ENCODE measurements at regions not wholly inside any gene's neighbourhood (a gene's known extent, or its start where the extent isn't known, plus 50 kb on each side); places are given as distances from the start of the nearest gene placed in this dataset.
"Not testable (repeated sequence)": the region's sequence is repeated elsewhere in the genome, so short reads cannot be mapped to it uniquely, and the experiment has no call there.

GRCh38 chr7:73200518-73201099 is 108.0 kb downstream of the NSUN5 start:
- not testable (repeated sequence) for H3K27me3 Mint-ChIP-seq (ENCODE audit: low read depth); H3K4me3 Mint-ChIP-seq; H3K4me1 Mint-ChIP-seq (ENCODE audit: low read depth); H3K9me3 Mint-ChIP-seq; H3K36me3 Mint-ChIP-seq (ENCODE audit: insufficient read depth); DNase-seq; ATAC-seq

GRCh38 chr7:73193991-73194390 is 108.2 kb upstream of the SPDYE9 start:
- H3K36me3 Mint-ChIP-seq (ENCODE audit: insufficient read depth); H3K4me1 Mint-ChIP-seq (ENCODE audit: low read depth); H3K4me3 Mint-ChIP-seq; DNase-seq; ATAC-seq; H3K27me3 Mint-ChIP-seq (ENCODE audit: low read depth); H3K9me3 Mint-ChIP-seq: not testable (repeated sequence)

- not testable (repeated sequence) for H3K4me1 Mint-ChIP-seq (ENCODE audit: low read depth); DNase-seq; H3K9me3 Mint-ChIP-seq; H3K27me3 Mint-ChIP-seq (ENCODE audit: low read depth); ATAC-seq; H3K36me3 Mint-ChIP-seq (ENCODE audit: insufficient read depth); H3K4me3 Mint-ChIP-seq
These were observed 104.8 kb upstream of the SPDYE9 start for GRCh38 chr7:73190483-73191155.

GRCh38 chr7:73188287-73188686 is 102.4 kb upstream of the SPDYE9 start:
- not testable (repeated sequence) for H3K36me3 Mint-ChIP-seq (ENCODE audit: insufficient read depth); ATAC-seq; H3K4me1 Mint-ChIP-seq (ENCODE audit: low read depth); H3K4me3 Mint-ChIP-seq; DNase-seq; H3K9me3 Mint-ChIP-seq; H3K27me3 Mint-ChIP-seq (ENCODE audit: low read depth)

GRCh38 chr7:73186589-73187309 is 100.9 kb upstream of the SPDYE9 start:
- not testable (repeated sequence) for H3K4me3 Mint-ChIP-seq; H3K36me3 Mint-ChIP-seq (ENCODE audit: insufficient read depth); ATAC-seq; H3K9me3 Mint-ChIP-seq; DNase-seq; H3K27me3 Mint-ChIP-seq (ENCODE audit: low read depth); H3K4me1 Mint-ChIP-seq (ENCODE audit: low read depth)

- H3K27me3 Mint-ChIP-seq (ENCODE audit: low read depth); H3K36me3 Mint-ChIP-seq (ENCODE audit: insufficient read depth); H3K4me1 Mint-ChIP-seq (ENCODE audit: low read depth); H3K4me3 Mint-ChIP-seq; H3K9me3 Mint-ChIP-seq; DNase-seq; ATAC-seq: not testable (repeated sequence)
These were observed 91.0 kb upstream of the SPDYE9 start for GRCh38 chr7:73176813-73177212.

- H3K36me3 Mint-ChIP-seq (ENCODE audit: insufficient read depth); DNase-seq; ATAC-seq; H3K4me3 Mint-ChIP-seq; H3K27me3 Mint-ChIP-seq (ENCODE audit: low read depth); H3K4me1 Mint-ChIP-seq (ENCODE audit: low read depth); H3K9me3 Mint-ChIP-seq: not testable (repeated sequence)
These were observed 89.5 kb upstream of the SPDYE9 start for GRCh38 chr7:73175322-73175721.

GRCh38 chr7:73170902-73171301 is 85.1 kb upstream of the SPDYE9 start:
- not testable (repeated sequence) for H3K27me3 Mint-ChIP-seq (ENCODE audit: low read depth); H3K9me3 Mint-ChIP-seq; H3K4me1 Mint-ChIP-seq (ENCODE audit: low read depth); ATAC-seq; H3K36me3 Mint-ChIP-seq (ENCODE audit: insufficient read depth); H3K4me3 Mint-ChIP-seq; DNase-seq

- not testable (repeated sequence) for H3K27me3 Mint-ChIP-seq (ENCODE audit: low read depth); DNase-seq; H3K9me3 Mint-ChIP-seq; ATAC-seq; H3K4me1 Mint-ChIP-seq (ENCODE audit: low read depth); H3K4me3 Mint-ChIP-seq; H3K36me3 Mint-ChIP-seq (ENCODE audit: insufficient read depth)
These were observed 84.6 kb upstream of the SPDYE9 start for GRCh38 chr7:73170415-73170814.

GRCh38 chr7:73166152-73166551 is 80.3 kb upstream of the SPDYE9 start:
- DNase-seq; H3K27me3 Mint-ChIP-seq (ENCODE audit: low read depth); H3K4me3 Mint-ChIP-seq; H3K4me1 Mint-ChIP-seq (ENCODE audit: low read depth); H3K36me3 Mint-ChIP-seq (ENCODE audit: insufficient read depth); H3K9me3 Mint-ChIP-seq; ATAC-seq: not testable (repeated sequence)

- not testable (repeated sequence) for H3K9me3 Mint-ChIP-seq; H3K4me1 Mint-ChIP-seq (ENCODE audit: low read depth); H3K36me3 Mint-ChIP-seq (ENCODE audit: insufficient read depth); DNase-seq; H3K27me3 Mint-ChIP-seq (ENCODE audit: low read depth); H3K4me3 Mint-ChIP-seq; ATAC-seq
These were observed 76.8 kb upstream of the SPDYE9 start for GRCh38 chr7:73162680-73163079.

- not testable (repeated sequence) for H3K4me1 Mint-ChIP-seq (ENCODE audit: low read depth); DNase-seq; H3K36me3 Mint-ChIP-seq (ENCODE audit: insufficient read depth); ATAC-seq; H3K27me3 Mint-ChIP-seq (ENCODE audit: low read depth); H3K9me3 Mint-ChIP-seq; H3K4me3 Mint-ChIP-seq
These were observed 75.9 kb upstream of the SPDYE9 start for GRCh38 chr7:73161727-73162126.

GRCh38 chr7:73157169-73157661 is 71.4 kb upstream of the SPDYE9 start:
- not testable (repeated sequence) for ATAC-seq; DNase-seq; H3K36me3 Mint-ChIP-seq (ENCODE audit: insufficient read depth); H3K9me3 Mint-ChIP-seq; H3K4me1 Mint-ChIP-seq (ENCODE audit: low read depth); H3K27me3 Mint-ChIP-seq (ENCODE audit: low read depth); H3K4me3 Mint-ChIP-seq

GRCh38 chr7:73156510-73157168 is 70.8 kb upstream of the SPDYE9 start:
- not testable (repeated sequence) for H3K4me3 Mint-ChIP-seq; H3K27me3 Mint-ChIP-seq (ENCODE audit: low read depth); H3K4me1 Mint-ChIP-seq (ENCODE audit: low read depth); H3K36me3 Mint-ChIP-seq (ENCODE audit: insufficient read depth); DNase-seq; ATAC-seq; H3K9me3 Mint-ChIP-seq
